CD4-positive, alpha-beta T cell treated with Interleukin-21 for 1 hour (primary cell): ENCODE measurements at regions not wholly inside any gene's neighbourhood (a gene's known extent, or its start where the extent isn't known, plus 50 kb on each side); places are given as distances from the start of the nearest gene placed in this dataset.
"Not testable (repeated sequence)": the region's sequence is repeated elsewhere in the genome, so short reads cannot be mapped to it uniquely, and the experiment has no call there.

Experiments used
- DNase-seq: peaks from one replicate; pipeline ENCODE4 v3.0.0-alpha.2; 2020

DNA sequence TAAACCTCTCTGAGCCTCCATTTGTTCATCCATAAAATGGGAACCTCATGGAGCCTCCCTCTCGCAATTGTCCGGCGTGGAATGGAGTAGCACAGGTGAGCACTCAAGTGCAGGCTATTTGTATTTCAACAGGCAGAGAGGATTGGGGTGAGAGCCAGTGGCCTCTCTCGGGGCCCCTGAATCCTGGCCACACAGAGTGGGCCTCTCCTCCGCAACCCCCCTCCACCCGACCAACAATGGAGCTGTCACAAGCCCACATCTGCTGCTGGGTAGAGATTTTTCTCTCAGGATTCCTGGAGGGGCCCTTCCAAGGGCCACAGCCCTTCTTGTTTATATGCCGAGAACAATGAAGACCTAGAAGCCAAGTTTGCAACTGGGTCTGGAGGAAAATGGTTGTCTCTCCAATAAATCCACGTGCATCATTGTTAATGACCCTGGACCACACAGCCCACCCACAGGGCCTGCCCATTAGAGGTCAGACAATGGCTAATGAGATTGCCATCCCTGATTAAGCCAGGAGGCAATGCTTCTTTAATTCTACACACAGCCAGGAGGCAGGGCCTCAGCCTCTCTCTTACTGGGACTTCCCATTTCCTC is 233.0 kb downstream of the ANKRD60 start:
- DNase-seq: no peak

DNA sequence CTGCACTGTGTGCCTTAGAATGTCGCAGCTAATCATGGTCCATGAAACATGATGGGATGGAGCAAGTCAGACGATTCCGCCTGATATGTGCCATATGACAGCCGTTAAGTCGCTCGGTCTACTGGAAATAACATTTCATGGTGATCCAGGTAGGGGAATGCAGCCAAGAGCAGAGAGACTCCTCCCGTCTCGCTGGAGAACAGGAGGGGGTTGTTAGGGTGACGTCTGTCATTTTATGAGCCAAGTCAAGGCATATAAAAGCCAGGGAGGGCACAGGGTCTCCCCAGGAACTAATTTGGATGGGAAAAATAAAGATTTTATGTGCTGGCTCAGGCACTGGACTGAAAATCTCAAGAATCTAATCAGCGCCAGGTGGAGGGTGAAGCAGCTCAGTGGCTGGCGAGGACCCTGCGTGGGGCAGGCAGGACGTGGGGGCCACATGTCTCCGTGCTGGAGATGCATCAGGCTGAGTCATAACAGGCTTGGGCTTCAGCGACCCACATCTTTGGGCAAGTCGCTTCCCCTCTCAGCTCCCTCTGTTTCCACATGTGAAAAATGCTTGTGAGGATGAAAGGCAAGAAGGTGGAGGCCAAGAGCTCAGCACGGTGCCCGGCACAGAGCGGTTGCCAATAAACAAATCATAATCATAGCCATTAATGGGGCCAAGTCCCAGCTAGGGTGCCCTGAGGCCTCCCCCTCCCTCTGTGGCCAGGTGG is 234.6 kb downstream of the ANKRD60 start:
- no peak for DNase-seq

DNA sequence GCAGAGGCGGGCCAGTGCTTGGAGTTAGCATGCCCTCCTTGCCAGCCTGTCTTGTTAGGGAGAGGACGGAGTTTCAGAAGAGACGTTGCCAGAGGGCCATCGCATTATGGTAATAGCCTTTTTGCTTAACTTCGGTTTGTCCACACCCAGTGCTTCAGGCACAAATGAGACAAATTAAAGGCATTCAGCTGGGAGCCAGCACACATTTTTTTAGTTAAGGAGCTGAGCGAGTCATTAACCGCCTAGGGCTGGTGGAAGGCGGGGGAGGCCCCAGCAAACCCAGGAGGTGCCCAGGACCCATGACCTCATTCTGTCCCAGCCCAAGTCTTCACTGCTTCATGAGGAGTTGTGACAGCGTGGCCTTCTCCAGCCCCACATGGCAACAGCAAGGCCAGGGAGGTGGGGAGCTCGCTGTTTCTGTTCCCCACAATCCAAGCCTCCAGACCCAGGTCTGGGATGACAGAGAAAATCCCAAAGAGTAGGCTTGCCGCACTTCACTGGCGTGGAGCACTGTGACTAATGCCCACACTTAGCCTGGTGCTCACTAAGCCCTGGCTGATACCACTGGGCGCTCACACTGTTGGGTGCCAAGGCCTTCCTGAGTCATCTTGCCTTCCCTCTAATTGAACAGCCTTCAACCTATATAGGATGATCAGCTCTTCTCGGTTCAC is 237.1 kb downstream of the ANKRD60 start:
- DNase-seq: no peak

DNA sequence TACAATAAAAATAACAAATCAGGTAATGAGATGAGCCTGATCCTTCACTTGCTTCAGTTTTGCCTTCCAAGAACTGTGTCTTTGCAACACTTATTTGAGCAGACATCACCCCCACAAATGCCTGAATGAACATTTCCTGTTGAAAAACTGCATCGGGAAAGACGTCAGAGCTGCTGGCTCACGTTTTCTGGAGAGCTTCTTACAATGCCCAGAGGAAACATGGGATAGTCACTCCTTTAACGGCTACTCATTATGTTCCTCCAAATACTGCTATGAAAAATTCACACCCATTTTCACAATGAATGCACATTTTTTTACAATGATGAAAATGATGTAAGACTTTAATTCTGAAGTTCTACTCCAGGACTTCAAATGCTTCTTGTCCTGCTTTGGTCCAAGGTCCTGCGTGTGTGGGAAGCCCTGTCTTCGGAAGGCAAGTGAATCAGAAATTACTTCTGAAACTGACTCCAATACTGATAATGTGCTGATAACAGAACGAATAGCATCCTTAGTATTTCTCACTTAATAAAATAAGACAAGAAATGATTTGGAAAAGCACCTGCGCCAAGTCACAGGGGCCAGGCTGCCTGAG is 238.0 kb downstream of the ANKRD60 start:
- DNase-seq: no peak

DNA sequence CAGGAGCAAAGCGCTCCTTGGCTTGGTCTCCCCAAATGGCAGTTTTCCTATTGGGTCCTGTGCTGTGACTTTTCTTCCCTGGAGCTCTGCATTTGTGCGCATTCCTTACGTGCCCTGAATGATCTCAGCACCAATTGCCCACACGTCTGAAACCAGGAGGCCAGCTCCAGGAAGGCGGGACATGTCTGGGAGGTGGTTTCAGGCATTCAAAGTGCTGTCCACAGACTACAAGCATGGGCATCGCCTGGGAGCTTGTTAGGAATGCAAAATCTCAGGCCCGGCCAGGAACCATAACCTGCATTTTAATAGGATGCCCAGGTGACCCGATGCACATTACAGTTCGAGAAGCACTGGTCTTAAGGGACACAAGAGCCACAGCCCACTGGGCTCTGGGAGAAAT is 239.6 kb downstream of the ANKRD60 start:
- DNase-seq: no peak

DNA sequence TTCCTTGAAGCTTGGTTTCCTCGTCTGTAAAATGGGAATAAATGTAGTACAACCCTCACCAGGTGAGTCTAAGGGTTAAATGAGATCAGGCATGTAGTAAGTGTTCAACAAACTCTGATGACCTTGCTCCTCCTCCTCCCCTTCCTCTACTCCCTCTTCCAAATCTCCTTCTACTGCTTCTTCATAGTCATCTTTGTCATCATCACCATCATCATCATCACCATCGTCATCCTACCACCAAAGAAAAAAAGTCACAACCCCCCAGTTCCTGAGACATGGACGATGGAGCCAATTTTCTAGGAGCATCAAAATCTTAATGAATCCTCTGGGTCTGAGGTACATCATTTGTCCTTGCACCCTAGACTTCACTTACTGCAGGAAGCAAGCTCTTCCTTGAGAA is 240.0 kb downstream of the ANKRD60 start:
- no peak for DNase-seq

DNA sequence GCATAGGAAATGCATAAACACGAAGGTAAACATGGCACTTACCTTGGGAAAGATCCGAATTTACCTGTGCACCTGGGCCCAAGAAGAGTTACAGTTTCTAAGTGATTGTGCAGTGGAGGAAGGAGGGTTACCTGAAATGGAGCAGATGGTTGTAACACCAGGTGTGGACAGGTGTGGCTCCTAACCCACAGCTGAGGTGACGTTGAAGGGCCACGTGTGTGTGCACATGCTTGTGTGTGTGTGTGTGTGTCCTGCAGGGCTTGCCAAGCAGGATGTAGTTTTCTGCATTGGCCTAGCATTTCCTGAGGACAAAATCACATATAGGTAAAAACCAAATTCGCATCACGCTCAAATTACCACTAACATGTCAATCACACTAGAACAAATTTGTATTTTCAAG is 240.8 kb downstream of the ANKRD60 start:
- no peak for DNase-seq

DNA sequence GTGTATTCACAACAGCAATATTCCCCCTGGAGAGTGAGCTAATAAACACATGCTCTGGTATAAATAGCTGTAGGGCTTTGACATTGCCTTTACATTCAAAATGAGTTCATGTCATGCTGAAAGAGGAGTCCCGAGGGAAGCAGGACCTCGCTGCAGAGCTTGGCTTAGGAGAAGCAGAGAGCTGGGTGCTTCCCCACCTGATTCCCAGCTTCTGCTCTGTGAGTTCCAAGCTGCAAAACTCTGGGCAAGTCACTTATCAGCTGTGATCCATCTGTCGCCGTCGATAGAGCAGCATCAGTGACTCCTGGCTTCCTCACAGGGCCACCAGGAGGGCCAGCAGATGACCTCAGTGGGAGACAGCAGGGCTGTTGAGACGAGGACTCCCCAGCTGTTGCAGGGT is 241.8 kb downstream of the ANKRD60 start:
- DNase-seq: no peak

DNA sequence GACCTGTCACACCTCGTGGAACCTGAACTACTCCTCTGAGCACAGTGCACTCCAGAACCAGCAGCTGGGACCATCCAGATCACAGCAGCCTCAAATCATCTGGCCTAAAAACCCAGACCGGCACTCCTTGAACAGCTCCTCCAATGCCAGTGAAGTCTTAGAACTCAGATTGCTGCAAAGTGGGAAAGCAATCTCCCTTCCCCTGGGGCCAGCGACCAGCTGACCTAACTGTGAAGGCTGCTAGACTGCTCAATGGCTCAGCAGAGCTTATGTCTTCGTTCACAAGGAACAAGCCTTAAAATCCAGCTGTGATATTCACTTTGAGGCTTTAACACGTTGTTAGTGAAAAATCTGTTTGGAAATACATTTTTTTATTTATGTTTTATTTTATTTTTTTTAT is 243.2 kb downstream of the ANKRD60 start:
- DNase-seq: no peak

DNA sequence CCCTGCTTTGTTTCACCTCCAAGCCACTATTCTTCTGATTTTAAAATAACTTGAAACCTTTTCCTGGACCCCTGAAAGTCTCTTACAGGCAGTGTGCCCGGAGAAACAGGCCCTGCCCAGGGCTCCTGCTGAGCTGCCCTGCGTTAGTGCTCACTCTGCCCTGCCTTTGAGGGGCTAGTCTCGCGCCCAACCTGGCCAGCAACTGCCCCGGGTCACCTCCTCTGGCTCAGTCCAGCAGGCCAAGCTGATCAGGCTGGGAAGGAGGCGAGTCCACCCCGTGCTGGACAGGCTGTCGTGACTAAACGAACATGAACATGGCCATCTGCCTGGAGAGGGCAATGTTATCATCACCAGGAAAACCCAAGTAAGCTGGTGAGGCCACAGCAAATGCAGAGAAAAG is 245.4 kb downstream of the ANKRD60 start:
- DNase-seq: no peak

DNA sequence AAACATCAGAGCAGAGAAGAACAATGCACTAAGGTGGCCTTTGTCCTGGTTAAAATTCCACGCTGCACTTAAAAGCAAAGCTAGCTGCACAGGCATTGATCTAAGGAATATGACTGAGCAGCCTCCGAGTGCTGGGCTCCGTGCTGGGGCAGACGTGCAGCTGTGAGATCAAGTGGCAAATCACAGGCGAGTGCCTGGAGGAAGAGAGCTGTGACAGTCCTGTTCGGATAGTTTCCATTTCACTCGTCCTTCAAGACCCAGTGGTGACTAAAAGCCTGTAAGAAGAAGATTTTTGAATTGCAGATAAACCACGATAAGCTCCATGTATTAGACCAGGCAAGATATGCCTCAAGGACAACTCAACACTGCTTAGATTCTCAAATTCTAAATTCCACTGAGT is 247.9 kb downstream of the ANKRD60 start:
- no peak for DNase-seq

DNA sequence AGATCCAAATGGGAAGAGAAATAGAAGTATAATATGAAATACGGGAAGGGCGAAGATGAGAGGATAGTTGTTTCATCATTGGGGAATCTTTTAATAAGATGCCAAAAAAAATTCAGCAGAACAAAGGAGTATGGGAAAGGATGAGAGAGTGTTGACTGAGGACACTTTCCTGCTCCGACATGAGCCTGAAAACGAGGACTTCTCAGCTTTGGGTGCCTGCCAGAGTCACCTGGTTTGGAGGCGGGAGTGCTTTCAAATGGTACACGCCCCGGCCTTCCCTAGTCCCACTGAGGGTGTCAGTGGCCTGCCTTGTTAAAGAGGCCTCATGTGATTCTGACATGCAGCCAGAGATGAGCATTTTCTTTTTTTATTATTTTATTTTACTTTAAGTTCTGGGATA is 250.9 kb downstream of the ANKRD60 start:
- no peak for DNase-seq

DNA sequence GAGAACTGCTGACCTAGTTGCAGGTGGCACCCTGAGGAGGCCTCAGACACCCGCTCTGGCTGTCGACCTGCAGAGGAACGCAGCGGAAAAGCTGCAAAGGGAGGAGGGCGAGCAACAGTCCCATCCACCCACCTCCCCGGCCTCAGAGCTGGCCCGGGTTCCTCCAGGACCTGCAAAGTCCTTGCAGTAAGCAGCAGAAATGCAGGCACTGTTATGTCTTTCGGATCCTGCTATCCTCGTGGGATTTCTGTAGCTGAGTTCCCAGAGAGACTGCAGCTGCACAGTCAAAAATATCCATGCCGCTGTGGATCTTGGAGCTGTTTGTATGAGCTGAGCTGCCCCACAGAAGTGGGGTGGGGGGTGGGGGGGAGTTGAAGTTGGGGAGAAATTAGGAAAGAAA is 251.3 kb downstream of the ANKRD60 start:
- DNase-seq: no peak

DNA sequence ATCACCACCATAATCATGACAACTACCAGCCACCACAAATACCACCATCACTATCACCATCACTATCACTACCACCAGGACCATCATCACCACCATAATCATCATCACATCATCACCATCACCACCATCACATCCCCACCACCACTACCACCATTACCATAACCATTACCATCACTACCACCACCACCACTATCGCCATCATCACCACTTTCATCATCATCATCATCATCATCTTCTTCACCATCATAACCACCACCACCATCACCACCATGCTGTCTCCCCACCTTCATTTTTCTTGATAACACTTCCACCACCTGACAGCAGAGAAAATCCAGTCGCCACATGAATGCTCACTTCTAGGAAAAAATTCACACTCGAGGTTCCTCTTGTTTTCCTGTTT is 253.6 kb downstream of the ANKRD60 start:
- DNase-seq: no peak

DNA sequence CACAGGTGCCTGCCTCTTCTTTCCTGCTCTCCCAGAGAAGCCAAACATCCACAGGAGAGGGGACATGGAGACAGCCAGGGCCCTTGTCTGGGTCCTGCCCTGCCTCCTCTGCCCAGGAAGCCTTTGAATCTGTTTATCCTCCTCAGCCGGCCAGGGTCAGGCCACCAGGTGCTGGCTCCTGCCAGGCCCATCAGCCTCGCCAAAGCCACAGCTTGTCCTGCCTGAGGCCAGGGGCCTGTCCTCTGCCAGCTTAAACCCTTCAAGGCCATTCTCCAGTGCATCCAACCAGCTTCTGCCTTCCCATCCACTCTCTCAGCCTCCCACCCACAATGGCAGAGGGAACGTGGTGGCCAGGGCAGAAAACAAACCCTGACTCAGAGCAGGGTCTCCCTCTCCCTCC is 254.6 kb downstream of the ANKRD60 start:
- no peak for DNase-seq

DNA sequence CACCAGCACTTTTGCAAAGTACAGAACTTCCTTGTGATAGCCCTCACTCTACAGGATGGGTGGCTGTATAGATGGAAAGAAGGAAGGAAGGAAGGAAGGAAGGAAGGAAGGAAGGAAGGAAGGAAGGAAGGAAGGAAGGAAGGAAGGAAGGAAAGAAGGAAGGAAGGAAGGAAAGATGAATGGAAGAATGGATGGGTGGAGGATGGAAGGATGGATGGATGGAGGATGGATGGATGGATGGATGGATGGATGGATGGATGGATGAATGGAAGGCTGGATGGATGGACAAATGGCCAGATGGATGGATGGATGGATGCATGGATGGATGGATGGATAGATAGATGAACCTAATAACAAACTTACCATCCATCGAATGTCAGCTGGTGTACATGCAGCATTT is 256.9 kb downstream of the ANKRD60 start:
- DNase-seq: not testable (repeated sequence)

DNA sequence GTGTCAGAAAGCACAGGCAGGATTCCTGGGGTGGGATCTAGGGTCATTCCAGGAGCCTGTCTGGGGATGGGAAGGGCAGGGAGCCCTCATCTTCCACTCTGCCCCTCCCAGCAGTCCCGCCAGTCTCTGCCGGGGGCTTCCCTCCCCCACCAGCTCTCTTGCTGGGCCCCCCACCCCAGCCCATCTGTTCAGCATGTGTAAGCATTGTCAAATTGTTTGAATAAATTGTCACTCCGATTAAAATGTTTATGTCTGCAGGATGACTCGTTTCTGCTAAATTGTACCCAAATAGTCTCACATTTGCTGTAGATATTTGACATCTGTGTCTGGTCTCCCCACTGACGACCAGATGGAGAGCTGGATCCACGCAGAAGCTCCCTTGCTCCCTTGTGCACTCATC is 257.6 kb downstream of the ANKRD60 start:
- no peak for DNase-seq

DNA sequence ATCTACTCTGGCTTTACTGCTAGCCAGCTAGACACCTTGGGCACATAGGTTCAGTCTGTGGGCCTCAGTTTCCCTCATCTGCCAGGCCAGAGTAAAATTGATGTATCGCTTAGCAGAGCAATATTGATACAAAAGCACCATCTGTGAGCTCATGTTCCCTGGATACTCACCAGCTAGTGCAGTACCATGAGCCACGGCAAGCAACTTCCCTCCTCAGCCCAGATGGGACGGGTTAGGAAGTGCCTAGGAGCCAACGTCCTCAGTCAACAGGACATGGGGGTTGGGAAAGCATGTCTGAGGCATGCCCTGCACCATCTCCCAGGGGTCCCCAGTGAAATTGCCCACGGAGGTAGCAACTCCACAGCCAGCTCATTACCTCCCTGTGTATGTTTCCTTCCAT is 258.3 kb downstream of the ANKRD60 start:
- DNase-seq: no peak

DNA sequence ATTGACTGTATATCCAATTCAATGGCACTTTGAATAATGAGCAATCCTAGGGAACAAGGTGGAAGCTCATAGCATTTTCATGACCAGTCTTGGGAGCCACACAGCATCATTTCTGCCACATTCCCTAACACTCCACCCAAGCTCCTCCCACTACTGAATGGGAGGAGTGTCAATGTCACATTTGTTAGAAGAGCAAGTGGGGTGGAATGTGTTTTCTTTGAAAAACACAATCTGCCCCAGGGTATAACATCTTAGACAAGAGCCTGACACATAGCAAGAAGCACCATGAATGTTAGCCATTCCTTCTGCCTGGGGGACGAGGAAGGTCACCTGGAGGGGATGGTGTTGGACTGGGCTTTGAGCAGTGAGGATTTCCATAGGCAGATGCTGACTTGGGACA is 258.3 kb upstream of the PMEPA1 start:
- DNase-seq: no peak

DNA sequence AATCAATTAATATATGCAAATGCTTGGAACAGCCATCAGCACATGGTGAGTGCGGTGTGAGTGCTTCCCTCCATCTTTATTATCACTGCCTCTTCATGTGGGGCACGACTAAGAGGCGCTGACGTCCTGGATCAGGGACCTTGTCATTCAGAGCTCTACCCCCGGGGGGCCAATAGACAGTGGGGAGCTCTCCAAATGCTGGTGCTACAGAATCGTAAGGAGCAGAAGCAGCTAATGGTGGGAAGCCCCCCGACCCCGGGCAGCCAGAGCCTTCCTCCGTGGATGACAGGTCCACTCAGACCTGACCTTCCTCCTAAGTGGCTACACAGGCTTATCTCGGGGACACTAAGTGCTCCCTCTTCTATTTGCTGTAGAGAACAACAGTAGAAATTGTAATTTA is 257.5 kb upstream of the PMEPA1 start:
- DNase-seq: no peak

DNA sequence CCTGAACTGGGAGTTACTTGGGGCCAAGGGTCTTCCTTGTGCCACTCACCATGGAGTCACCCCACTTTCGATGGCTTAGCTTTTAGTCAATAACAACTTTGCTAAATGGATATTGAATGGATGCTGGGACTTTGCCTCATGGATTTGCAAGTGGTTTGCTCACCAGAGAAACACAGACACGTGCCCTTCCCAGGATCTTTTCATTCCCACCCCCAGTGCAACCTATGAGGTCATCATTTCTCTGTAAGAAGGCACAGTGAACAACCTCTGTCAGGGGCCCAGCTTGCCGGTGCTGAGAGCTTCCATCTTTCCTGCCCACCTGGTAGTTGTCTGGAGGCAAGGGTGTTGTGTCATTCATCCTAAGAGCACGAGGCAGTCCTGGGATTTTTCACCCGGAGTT is 256.8 kb upstream of the PMEPA1 start:
- no peak for DNase-seq

DNA sequence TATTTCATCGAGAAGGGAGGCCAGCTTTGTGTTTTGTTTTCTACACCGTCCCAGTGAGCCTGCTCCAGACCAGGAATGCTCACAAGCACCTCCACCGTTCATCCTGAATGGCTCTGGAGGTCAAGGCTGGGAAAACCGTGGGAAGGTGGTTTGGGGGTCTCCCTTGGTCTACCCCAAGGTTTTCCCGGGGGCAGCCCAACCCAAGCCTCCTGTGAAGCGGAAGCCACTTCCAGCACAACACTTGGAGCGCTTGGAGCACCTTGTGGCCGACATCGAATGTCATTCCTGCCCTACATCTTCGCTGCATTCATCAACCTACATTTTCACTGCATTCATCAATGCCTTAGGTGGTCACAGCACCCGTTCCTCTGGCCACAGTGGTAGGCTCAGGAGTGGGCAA is 255.6 kb upstream of the PMEPA1 start:
- no peak for DNase-seq

DNA sequence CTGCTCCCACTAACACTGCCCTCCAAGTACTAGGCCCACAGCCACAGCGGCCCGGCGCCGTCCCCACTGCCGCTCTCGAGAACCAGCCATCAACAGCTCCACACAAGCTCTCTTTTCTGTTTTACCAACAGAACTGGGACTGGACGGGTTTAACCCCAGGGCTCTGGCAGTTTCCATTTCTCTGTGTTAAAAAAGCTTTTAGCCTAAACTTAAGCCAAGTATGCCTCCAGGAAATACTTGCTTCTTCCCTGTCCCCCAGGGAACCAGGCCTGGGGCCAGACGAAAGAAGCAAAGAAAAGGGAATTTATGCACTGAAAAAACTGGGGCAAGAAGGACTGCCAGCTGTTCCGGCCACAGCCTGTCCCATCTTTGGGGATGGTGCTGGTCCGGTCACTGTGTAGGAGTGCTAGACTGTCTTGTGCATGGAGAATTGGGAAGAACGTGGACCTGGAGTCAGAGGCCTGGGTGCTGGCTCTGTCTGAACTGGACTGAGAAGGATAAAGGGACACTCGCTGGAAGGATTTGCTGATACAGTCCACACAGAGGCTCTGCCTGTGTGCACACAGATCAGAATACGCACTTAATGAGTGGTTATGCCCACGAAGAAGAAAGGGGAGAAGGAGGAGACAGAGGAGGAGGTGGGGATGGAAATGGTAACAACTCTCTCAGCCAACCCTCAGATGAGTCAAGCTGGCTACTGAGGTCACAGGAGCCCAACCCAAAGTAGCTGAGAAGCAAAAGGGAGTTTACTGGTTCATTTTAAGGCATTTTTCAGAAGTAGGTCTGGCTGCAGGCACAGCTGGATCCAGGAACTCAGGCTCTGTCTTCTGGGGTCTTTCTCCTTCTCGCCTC is 254.4 kb upstream of the PMEPA1 start:
- no peak for DNase-seq
